MCF 10A (cell line): ENCODE measurements at regions not wholly inside any gene's neighbourhood (a gene's known extent, or its start where the extent isn't known, plus 50 kb on each side); places are given as distances from the start of the nearest gene placed in this dataset.

Experiments
- BruUV-seq: library from RNA; stranded (reverse); fragments of 400-500 nt; replicated peaks from 2 replicates; lab custom pipeline; 2021; lab: Mats Ljungman, UMichigan
- CTCF ChIA-PET: fragments of 300-600 bp; sonication (Branson Sonifier 250); formaldehyde crosslinking; extraction: SDS; loops from one replicate; lab custom pipeline; 2021; ENCODE audit warnings: antibody characterized with exemption, inconsistent platforms; lab: Yijun Ruan, JAX
- POLR2A ChIA-PET: fragments of 300-600, 350-650 bp; sonication (Branson Sonifier 250); formaldehyde crosslinking; extraction: SDS; loops from one replicate; lab custom pipeline; 2020; ENCODE audit warnings: antibody characterized with exemption, inconsistent platforms; lab: Yijun Ruan, JAX
- DNase-seq: peaks from one replicate; pipeline ENCODE4 v3.0.0-alpha.2; 2018; ENCODE audit not compliant: unreplicated experiment
- H3K27ac Mint-ChIP-seq: one replicate; pipeline ENCODE4 v1.8.0; 2022; ENCODE audit warnings: mild to moderate bottlenecking, low read depth, mixed read lengths; ENCODE audit not compliant: unreplicated experiment
- H3K27me3 Mint-ChIP-seq: one replicate; pipeline ENCODE4 v1.8.0; 2022; ENCODE audit warnings: mixed read lengths; ENCODE audit not compliant: insufficient read depth, unreplicated experiment
- H3K36me3 Mint-ChIP-seq: one replicate; pipeline ENCODE4 v1.8.0; 2022; ENCODE audit warnings: mild to moderate bottlenecking, moderate library complexity, mixed read lengths; ENCODE audit not compliant: insufficient read depth, unreplicated experiment
- H3K4me1 Mint-ChIP-seq: one replicate; pipeline ENCODE4 v1.8.0; 2022; ENCODE audit warnings: mixed read lengths; ENCODE audit not compliant: insufficient read depth, unreplicated experiment
- H3K4me3 Mint-ChIP-seq: one replicate; pipeline ENCODE4 v1.8.0; 2022; ENCODE audit warnings: mild to moderate bottlenecking, moderate library complexity, mixed read lengths; ENCODE audit not compliant: unreplicated experiment
- H3K9me3 Mint-ChIP-seq: one replicate; pipeline ENCODE4 v1.8.0; 2022; ENCODE audit warnings: mixed read lengths; ENCODE audit not compliant: unreplicated experiment
- intact Hi-C: fragments of 100-400 bp; cut with micrococcal nuclease; formaldehyde crosslinking; loops from 2 replicates; pipeline ENCODE4 v1.14.1; 2022
- TF ChIP-seq, protein P1 (sequence below): fragments of 200-600 bp; IDR thresholded peaks from one replicate; pipeline ENCODE4 v1.8.0; 2022; ENCODE audit warnings: antibody characterized with exemption, mild to moderate bottlenecking; ENCODE audit not compliant: unreplicated experiment

DNA sequence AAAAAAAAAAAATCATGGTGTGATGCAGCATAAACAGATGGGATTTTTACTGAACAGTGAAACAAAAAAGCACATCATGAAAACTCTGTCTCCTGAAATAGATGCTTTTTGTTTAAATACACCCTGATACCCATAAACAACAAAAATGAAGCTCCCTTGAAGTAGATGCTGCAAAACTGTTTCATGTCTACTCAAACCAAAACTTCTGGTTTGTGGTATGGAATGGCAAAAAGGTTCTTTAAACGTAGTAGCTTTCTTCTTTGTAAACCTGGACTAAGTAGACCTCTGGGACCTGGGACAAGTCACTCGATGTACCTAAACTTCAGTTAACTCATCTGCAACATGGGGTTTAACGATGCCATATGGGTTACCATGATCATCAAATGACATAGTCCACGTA is 64.4 kb upstream of the RAPH1 start:
- no peak overlapping the region for H3K4me3 Mint-ChIP-seq
- H3K27me3 Mint-ChIP-seq = no peaks in the 10 kb centered on the region
- POLR2A ChIA-PET = no interaction called here
- H3K4me1 Mint-ChIP-seq = no peaks in the 10 kb centered on the region
- CTCF ChIA-PET = no interaction called here
- BruUV-seq = no TSS peak
- no peaks in the 10 kb centered on the region for H3K9me3 Mint-ChIP-seq
- H3K36me3 Mint-ChIP-seq = no peaks in the 10 kb centered on the region
- DNase-seq = no peak
- H3K27ac Mint-ChIP-seq = no peak overlapping the region
- intact Hi-C loops = no loop called here
- TF ChIP-seq, protein P1, sequence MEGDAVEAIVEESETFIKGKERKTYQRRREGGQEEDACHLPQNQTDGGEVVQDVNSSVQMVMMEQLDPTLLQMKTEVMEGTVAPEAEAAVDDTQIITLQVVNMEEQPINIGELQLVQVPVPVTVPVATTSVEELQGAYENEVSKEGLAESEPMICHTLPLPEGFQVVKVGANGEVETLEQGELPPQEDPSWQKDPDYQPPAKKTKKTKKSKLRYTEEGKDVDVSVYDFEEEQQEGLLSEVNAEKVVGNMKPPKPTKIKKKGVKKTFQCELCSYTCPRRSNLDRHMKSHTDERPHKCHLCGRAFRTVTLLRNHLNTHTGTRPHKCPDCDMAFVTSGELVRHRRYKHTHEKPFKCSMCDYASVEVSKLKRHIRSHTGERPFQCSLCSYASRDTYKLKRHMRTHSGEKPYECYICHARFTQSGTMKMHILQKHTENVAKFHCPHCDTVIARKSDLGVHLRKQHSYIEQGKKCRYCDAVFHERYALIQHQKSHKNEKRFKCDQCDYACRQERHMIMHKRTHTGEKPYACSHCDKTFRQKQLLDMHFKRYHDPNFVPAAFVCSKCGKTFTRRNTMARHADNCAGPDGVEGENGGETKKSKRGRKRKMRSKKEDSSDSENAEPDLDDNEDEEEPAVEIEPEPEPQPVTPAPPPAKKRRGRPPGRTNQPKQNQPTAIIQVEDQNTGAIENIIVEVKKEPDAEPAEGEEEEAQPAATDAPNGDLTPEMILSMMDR = no peak

DNA sequence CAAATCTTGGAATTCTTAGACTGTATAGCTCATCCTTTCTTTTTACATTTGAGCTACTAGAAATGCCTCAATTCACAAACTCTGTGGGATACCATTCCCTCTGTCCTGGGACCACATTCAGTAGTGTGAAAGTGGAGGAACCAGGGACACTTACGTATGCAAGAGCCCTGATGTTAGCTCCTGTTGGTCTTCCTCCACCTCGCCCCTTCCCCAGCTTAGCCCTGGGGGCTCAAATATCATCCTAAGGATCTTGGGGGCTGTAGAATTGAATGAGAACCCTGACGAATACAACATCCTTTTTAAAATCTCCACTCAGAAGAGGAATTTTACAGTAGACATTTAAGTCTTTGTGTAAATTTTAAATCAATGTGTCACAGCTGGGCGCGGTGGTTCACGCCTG is 65.2 kb upstream of the RAPH1 start:
- ChIA-PET POLR2A (no interaction called here), CTCF (no interaction called here)
- intact Hi-C loops = no loop called here
- DNase-seq = no peak
- Mint-ChIP-seq H3K9me3 (no peaks in the 10 kb centered on the region), H3K27me3 (no peaks in the 10 kb centered on the region), H3K4me3 (no peak overlapping the region), H3K36me3 (no peaks in the 10 kb centered on the region), H3K4me1 (no peaks in the 10 kb centered on the region), H3K27ac (no peak overlapping the region)
- BruUV-seq = no TSS peak
- TF ChIP-seq, protein P1 = no peak

DNA sequence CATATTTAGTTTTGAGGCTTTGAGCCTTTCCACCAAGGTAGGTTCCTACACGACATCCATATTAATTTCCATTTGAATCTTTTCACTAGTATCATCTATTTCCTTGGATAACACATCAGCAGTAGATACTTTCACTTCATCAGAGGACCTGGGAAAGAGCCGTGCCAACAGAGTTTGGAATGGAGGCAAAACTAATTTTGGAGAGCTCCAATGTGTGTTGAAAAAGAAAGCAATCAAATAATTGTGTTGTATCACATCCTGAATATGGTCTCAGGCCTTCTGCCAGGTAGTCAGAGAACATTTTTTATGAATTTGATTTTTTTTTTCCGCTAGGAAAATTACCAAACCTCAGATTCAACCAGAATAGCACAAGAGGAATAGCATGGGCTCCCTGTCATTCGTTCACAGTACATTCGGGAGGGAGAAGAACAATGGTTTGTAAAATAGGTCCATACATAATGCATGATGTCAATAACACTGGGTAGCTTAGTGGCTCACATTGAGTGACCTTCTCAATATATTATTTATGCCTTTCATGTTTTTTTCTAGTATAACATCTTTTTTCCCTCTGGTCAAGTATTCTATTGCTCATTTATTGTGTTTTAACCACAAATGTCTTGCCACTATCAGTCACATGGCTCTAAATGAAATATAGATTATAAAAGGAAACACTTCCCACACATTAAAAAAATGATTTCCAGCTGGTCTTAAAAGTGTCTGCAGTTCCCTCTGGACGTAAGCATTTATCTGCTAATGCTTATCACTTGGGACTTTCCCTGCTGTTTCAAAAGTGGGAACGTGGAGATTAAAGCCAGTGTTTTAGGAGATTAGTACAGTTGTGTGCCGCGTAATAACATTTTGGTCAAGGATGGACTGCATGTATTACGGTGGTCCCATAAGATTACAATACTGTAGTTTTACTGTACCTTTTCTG is 68.6 kb upstream of the RAPH1 start:
- ChIA-PET POLR2A (no interaction called here), CTCF (no interaction called here)
- H3K27me3 Mint-ChIP-seq = no peaks in the 10 kb centered on the region
- TF ChIP-seq, protein P1 = no peak
- no peaks in the 10 kb centered on the region for H3K4me1 Mint-ChIP-seq
- no TSS peak for BruUV-seq
- no peak overlapping the region for H3K27ac Mint-ChIP-seq
- no peak overlapping the region for H3K4me3 Mint-ChIP-seq
- no peaks in the 10 kb centered on the region for H3K9me3 Mint-ChIP-seq
- intact Hi-C loops = no loop called here
- no peak for DNase-seq
- H3K36me3 Mint-ChIP-seq = no peaks in the 10 kb centered on the region

DNA sequence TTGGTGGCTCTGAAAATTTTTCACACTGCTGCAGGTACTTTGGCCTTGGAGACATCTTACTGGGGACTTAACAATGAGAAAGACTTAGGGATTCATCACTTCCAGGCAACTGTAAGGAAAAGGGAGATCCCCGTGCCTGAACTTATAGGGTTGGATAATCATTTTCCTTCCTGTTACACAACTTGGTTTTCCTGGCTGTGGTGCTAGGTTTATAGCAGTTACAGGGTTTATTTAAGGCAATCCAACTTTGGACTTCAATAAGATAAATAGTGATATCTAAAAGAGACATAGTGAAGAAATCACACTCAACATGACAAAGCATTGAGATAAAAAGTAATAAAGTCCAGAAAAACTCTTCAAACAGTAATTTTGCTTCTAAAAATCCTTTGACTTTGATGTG is 70.2 kb upstream of the RAPH1 start:
- no peaks in the 10 kb centered on the region for H3K36me3 Mint-ChIP-seq
- intact Hi-C loops = no loop called here
- no peaks in the 10 kb centered on the region for H3K27me3 Mint-ChIP-seq

More for the DNA sequence above, 70.2 kb upstream of the RAPH1 start:
- CTCF ChIA-PET = interaction anchor here (0.7 kb wide), 1 partner anchor 653 kb away, joined by 4 read pairs; no protein-coding TSS in a partner anchor
- DNase-seq = peak; percentile 40
- TF ChIP-seq, protein P1 = no peak
- H3K27ac Mint-ChIP-seq = no peak overlapping the region
- no peaks in the 10 kb centered on the region for H3K4me1 Mint-ChIP-seq
- POLR2A ChIA-PET = no interaction called here
- H3K9me3 Mint-ChIP-seq = no peaks in the 10 kb centered on the region
- H3K4me3 Mint-ChIP-seq = no peak overlapping the region
- no TSS peak for BruUV-seq
